ENCODE measurements at regions not wholly inside any gene's neighbourhood (a gene's known extent, or its start where the extent isn't known, plus 50 kb on each side); places are given as distances from the start of the nearest gene placed in this dataset.

- TF ChIP-seq SUZ12 (IDR thresholded peaks at IDR 0.05; ENCODE audit: low read depth, low read length) (no peak), ZNF564 (CRISPR knock-in tag; IDR thresholded peaks at IDR 0.05) (no peak), POLR2A (IDR thresholded peaks at IDR 0.05; ENCODE audit: insufficient read depth in 1 of 2, low read depth in 2 of 2, low read length in 2 of 2) (no peak), HMGXB4 (CRISPR knock-in tag; IDR thresholded peaks at IDR 0.05; ENCODE audit: borderline replicate concordance in 1 of 2, low read depth in 1 of 2) (no peak), SRSF9 (IDR thresholded peaks at IDR 0.05; ENCODE audit: borderline replicate concordance, insufficient read depth, low read depth, low read length, poor library complexity, severe bottlenecking) (no peak), CTCF (CRISPR knock-in tag; IDR thresholded peaks at IDR 0.05) (no peak), EEA1 (CRISPR knock-in tag; IDR thresholded peaks at IDR 0.05; ENCODE audit: borderline replicate concordance) (no peak), ZNF614 (CRISPR knock-in tag; IDR thresholded peaks at IDR 0.05; ENCODE audit: borderline replicate concordance) (no peak), TFAP4 (IDR thresholded peaks at IDR 0.05; ENCODE audit: borderline replicate concordance, low read depth) (no peak), SNAI1 (CRISPR knock-in tag; IDR thresholded peaks at IDR 0.05; ENCODE audit: borderline replicate concordance) (no peak), HBP1 (CRISPR knock-in tag; IDR thresholded peaks at IDR 0.05; ENCODE audit: low read depth) (no peak), ZNF770 (CRISPR knock-in tag; IDR thresholded peaks at IDR 0.05) (no peak), ZNF274 (CRISPR knock-in tag; IDR thresholded peaks at IDR 0.05) (no peak)
Measured at GRCh38 chr17:34486761-34487160, 92.6 kb upstream of the TMEM132E start.
